ENCODE measurements at regions not wholly inside any gene's neighbourhood (a gene's known extent, or its start where the extent isn't known, plus 50 kb on each side); places are given as distances from the start of the nearest gene placed in this dataset.
"Not testable (repeated sequence)": the region's sequence is repeated elsewhere in the genome, so short reads cannot be mapped to it uniquely, and the experiment has no call there.

DNA sequence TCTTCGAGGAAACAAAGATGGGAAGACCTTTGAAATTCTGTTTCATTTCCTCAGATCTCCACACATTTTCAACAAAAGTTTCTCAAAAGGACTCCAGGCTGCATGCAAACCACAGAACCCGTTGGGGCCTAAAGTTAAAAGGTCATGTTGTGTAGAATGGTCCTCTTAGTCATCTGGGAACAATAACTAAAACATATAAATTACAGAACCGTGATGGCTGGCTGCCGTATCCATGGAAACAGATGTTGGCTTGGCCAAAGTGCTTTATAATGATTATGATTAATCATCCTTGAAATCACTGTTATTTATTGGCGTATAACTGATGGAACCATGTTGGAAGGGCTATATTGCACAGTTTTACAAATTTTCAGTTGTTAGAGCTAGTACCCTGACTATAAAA is 182.8 kb upstream of the CRIM1 start:
- DNase-seq (ENCODE audit: low spot score) = no peak
- intact Hi-C loops (cut with DNase I) = no loop called here

DNA sequence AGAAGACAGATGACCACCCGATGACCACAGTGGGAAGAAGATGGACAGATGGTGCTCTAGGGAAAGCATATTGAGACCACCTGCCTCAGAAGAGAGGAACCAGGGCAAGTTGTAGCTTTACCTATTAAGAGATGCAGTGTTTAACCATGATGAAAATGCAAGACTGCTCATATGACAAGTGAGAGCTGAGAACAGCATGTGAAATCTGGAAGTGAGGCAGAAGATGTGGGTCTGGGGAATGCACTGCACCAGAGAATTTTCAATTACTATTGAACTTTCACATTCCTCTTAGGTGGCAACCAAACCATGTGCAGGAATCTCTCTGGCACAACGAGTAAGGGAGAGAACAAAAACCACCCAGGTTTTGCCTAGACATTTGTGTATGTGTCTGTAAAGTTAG is 184.8 kb upstream of the CRIM1 start:
- intact Hi-C loops (cut with DNase I) = no loop called here
- no peak for DNase-seq (ENCODE audit: low spot score)

DNA sequence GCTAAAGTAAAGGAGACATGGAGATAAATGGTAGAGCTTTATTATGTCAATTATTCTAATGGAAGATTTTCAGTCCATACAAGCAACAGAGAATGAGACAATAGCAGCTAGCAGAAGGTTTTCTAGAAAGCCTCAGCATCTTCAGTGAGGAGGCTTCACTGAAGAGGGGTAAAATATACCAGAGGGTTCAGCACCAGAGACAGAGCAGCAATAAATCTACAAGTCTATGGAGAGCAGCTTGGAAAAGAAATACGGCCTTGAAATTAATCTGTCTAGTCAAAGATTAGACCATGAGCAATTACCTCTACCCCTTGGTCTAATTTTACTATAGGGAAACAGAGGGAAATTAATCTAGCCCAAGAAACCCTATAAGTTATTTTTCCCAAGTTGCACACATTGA is 185.7 kb upstream of the CRIM1 start:
- no peak for DNase-seq (ENCODE audit: low spot score)
- intact Hi-C loops (cut with DNase I) = no loop called here

DNA sequence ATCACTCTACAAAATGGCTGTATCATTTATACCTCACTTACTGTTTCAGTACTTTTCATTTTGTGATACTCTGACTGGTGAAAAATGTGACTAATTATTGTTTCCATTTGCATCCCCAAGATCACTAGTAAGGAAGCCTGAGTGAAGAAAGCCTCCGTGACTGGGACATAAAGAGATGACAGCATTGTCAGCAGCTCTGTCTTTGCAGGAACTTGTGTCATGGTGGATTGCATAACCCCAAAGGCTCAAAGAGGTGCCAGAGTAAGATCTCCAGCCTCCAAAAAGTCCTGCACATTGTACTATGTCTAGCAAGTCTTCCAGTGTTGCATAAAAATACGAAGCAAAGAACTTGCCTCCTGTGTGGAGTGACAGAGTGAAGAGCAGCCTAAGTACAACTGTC is 187.5 kb upstream of the CRIM1 start:
- intact Hi-C loops (cut with DNase I) = no loop called here
- DNase-seq (ENCODE audit: low spot score) = no peak

DNA sequence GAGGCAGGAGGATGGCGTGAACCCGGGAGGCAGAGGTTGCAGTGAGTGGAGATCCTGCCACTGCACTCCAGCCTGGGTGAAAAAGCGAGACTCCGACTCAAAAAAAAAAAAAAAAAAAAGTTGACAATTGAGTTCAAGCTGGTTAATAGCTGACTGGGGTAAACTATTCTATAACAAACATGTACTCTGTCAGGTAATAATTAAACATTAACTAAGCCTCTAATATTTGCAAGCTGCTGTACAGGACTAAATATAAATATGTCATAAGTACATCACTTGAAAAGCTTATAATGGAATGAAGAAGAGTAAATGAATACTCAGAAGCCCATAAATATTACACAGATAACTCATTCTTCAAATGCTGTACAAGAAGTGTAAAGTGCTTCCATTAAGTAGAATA is 190.4 kb upstream of the CRIM1 start:
- no peak for DNase-seq (ENCODE audit: low spot score)
- intact Hi-C loops (cut with DNase I) = no loop called here

DNA sequence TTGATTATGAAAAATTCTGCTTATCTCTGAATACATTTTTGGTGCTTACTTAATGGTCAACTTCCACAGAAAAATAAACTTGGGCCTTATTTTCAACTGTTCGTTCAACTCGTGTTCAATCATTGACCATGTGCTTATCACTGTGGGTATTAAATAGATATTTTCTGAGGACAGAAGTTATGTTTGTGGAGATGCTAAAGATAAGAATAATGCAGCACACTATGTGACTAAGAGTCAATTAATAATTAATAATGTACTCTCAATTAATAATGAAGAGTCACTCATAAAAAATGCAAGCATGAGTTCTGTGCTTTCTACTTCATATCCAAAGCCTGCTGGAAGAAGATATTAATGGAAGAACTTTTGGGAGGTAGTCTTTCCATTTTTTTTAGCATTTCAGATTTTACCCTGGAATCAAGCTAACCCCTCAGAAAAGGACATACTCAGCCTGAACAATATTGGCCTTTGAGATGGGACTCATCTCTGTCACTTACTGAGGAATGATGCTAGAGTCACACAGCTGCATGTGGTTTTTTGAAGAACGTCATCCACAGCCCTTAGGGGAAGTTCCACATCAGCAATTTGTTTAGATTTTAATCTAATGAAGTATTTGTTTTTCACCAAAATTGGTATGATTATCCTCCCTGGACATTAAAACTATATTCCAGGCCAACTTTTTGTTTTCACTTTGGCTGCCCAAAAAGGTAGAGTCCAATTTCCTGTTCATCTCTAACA is 191.9 kb upstream of the CRIM1 start:
- no peak for DNase-seq (ENCODE audit: low spot score)
- intact Hi-C loops (cut with DNase I) = no loop called here

DNA sequence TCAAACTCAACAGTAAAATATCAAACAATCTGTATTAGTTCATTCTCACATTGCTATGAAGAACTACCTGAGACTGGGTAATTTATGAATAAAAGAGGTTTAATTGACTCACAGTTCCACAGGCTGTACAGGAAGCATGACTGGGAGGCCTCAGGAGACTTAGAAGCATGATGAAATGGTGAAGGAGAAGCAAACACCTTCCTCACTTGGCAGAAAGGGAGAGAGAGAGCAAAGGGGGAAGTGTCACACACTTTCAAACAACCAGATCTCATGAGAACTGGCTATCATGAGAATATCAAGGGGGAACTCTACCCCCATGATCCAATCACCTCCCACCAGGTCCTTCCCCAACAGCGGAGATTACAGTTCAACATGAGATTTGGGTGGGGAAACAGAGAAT is 198.5 kb upstream of the CRIM1 start:
- DNase-seq (ENCODE audit: low spot score); intact Hi-C loops (cut with DNase I): not testable (repeated sequence)

DNA sequence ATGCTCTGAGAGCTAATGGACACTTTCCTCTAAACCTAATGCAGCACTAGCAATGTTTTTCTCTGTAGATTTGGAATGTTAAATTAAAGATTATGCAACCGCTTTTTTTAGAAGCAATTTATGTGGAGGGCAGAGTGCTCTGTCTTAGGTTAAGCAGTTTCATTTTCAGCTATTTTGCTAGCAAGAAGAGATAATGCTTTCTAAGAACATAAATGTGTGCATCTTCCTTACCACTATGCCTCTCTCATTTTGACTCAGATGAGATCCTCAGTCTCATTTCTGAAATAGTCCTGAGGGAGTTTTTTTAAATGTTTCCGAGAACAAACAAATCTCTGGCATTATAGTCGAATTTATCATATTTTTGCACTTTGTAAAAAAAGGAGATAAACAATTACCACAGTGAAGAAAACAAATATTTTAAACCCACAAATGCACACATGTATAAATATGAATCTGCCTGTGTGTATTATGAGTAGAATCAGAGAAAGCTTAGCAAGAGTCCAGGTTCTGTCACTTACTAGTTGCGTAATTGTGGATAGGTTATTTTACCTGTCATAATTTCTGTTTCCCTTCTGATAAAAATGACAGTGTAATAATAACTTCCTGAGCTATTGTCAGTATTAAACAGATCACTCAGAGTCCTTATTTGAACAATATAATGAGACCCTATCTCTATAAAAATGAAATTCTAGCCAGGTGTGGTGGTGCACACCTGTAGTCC is 207.7 kb upstream of the CRIM1 start:
- intact Hi-C loops (cut with DNase I) = no loop called here
- DNase-seq (ENCODE audit: low spot score) = no peak

DNA sequence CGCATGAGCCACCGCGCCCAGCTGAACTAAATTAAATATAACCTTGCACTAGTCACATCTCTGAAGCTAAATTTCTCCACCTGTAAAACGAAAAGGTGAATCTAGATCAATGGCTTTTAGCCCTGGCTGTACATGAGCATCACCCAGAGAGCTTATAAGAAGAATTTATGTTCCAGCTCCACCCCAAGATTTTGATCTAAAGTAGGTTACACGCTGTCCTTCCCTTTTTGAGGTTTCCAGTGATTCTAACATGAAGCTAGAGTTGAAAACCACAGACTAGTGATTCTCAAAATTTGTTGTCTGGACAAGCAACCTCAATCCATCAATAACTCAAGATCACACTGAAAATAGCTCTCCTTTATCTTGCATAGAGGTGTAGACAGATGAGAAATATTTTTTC is 208.8 kb upstream of the CRIM1 start:
- DNase-seq (ENCODE audit: low spot score) = no peak

DNA sequence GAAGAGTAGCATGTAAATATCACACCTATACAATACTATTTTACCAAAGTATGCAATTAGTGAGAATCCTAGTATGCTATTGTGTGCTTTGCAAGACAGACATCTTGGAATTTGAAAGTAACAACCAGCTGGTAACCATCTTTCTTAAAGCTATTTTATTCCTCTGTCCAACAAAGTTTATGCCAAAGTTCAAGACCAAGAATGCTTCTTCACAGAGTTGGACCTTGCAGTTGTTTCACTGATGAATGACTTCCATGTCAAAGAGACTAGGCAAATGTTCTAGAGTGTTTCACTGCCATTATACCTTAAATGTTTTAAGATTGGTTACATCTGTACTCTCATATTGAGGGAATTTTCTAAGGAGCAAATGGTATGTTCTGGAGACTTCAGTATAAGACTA is 215.2 kb upstream of the CRIM1 start:
- DNase-seq (ENCODE audit: low spot score) = no peak
- intact Hi-C loops (cut with DNase I) = no loop called here

More for the DNA sequence above, 208.8 kb upstream of the CRIM1 start:
- intact Hi-C loops (cut with DNase I) = no loop called here

DNA sequence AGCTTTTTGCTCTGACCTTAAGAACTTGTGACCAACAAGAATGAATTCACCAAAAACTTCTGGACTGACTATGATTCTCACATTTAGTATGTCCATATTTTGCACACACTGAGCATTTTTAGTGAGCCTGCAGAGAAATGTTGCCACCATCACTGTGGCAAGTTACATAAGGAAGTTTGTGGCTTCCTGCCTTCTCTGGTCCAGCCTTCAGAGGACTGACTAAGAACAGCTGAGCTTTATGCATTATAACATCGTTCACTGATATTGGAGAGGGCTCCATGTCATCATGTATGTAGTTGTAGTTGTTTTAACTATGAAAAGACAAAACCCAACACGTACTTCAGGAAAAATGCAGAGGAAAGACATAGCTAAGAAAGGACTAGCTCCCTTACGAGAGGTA is 218.0 kb upstream of the CRIM1 start:
- no peak for DNase-seq (ENCODE audit: low spot score)
- intact Hi-C loops (cut with DNase I) = no loop called here

DNA sequence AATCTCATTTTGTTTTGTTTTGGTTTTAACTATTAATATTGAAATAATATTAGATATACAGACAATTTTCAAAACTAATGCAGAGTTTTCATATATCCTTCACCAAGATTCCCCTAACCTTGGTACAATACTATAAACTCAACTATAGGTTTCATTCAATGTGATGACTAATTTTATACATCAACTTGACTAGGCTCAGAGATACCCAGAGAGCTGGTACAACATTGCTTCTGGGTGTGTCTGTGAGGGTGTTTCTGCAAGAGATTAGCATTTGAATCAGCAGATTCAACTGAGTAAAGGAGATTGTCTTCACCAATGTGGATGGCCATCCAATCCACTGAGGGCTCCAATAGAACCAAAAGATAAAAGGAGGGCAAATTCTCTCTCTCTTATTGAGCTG is 221.3 kb upstream of the CRIM1 start:
- no peak for DNase-seq (ENCODE audit: low spot score)
- intact Hi-C loops (cut with DNase I) = no loop called here

DNA sequence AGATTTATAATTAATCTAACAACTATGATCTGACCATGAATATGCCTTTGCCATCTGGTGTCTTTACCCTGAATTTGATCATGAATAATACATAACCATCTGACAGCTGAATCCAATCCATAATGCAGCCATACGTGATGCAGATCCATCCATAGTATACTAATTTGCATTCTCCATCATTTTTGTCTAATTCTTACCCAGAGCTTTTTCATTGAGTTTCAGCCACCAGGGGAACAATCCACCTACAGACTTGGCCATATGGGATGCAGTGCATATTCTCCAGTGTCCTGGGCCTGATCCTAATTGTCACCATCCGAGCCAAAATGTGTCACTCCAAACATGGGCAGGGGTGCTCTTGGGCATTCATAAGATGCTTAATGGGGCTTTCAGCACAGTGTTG is 227.2 kb upstream of the CRIM1 start:
- intact Hi-C loops (cut with DNase I) = no loop called here
- DNase-seq (ENCODE audit: low spot score) = no peak

DNA sequence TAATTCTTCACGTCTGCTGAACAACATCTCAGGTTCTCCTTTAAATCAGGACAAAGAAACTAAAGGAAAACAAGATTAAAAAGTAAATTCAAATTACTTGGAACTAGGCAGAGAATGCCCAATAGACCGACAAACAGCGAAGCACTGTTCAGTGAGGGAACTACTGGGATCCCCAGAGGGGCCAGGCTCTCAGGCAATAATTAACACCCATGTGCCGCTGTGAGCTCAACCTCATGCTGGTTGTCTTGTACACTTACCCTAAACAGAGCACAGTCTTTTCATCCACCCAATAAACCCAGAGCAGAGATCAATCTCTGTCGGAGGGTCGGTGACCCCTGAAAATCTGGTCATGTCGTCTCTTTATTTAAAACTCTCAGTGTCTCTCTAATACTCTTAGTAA is 229.9 kb upstream of the CRIM1 start:
- no peak for DNase-seq (ENCODE audit: low spot score)
- intact Hi-C loops (cut with DNase I) = no loop called here

DNA sequence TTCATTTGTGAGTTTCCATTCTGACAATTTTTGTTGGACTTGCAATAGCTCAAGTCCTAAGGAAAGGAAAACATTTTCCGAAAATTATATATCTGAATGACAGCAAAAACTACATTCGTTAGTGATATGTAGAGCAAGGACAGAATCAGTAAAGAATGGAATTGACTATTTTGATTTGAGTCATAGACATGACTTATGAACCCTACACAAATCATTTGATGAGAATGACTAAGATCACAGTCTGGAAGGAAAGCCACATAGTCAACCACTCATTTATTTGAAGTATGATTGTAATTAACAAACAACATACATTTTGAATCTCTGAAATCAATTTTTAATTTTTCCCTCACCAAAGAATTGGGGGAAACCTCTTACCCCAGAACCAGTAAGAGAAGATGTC is 231.6 kb upstream of the CRIM1 start:
- intact Hi-C loops (cut with DNase I) = no loop called here
- no peak for DNase-seq (ENCODE audit: low spot score)

DNA sequence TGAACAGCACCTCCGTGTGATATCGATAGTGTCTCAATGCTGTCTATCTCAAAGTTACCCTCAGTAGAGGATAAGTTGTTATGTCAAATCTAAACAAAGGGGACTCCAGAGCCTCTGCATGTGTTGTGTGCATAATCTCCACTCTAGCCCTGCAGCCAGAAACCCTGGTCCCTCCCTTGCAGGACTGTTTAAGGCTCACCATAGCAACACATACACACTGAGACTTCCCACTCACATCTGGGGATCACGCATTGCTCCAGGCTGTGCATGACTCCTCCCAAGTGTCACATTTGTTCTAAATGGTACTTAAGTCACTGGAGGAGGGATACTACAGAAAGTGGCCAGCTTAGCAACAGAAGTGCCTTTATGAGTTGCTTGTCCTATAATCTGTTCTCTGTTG is 258.6 kb upstream of the CRIM1 start:
- intact Hi-C loops (cut with DNase I) = no loop called here
- DNase-seq (ENCODE audit: low spot score) = no peak

DNA sequence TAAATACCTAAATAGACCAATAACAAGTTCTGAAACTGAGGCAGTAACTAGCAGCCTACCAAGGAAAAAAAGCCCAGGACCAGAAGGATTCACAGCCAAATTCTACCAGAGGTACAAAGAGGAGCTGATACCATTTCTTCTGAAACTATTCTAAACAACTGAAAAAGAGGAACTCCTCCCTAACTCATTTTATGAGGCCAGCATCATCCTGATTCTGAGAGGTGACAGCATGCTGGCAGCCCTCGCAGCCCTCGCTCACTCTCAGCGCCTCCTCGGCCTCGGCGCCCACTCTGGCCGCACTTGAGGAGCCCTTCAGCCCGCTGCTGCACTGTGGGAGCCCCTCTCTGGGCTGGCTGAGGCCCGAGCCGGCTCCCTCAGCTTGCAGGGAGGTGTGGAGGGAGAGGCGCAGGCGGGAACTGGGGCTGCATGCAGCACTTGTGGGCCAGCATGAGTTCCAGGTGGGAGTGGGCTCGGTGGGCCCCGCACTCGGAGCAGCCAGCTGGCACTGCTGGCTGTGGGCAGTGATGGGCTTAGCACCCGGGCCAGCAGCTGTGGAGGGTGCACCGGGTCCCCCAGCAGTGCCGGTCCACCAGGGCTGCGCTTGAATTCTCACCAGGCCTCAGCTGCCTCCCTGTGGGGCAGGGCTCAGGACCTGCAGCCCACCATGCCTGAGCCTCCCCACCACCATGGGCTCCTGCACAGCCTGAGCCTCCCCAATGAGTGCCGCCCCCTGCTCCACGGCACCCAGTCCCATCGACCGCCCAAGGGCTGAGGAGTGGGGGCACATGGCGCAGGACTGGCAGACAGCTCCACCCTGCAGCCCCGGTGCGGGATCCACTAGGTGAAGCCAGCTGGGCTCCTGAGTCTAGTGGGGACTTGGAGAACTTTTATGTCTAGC is 263.5 kb upstream of the CRIM1 start:
- intact Hi-C loops (cut with DNase I) = not testable (repeated sequence)

DNA sequence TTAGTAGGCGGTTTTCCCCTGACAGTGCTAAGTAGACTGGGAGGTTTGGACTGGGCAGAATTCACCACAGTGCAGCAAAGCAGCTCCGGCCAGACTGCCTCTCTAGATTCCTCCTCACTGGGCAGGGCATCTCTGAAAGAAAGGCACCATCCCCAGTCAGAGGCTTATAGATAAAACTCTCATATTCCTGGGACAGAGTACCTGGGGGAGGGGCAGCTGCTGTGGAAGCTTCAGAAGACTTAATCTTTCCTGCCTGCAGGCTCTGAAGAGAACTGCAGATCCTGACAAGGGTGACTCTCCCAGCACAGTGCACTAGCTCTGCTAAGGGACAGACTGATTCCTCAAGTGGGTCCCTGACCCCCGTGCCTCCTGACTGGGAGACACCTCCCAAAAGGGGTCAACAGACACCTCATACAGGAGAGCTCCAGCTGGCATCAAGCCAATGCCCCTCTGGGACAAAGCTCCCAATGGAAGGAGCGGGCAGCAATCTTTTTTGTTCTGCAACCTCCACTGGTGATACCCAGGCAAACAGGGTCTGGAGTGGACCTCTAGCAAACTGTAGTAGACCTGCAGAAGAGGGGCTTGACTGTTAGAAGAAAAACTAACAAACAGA is 266.8 kb upstream of the CRIM1 start:
- intact Hi-C loops (cut with DNase I) = no loop called here
- no peak for DNase-seq (ENCODE audit: low spot score)

More for the DNA sequence above, 263.5 kb upstream of the CRIM1 start:
- not testable (repeated sequence) for DNase-seq (ENCODE audit: low spot score)

DNA sequence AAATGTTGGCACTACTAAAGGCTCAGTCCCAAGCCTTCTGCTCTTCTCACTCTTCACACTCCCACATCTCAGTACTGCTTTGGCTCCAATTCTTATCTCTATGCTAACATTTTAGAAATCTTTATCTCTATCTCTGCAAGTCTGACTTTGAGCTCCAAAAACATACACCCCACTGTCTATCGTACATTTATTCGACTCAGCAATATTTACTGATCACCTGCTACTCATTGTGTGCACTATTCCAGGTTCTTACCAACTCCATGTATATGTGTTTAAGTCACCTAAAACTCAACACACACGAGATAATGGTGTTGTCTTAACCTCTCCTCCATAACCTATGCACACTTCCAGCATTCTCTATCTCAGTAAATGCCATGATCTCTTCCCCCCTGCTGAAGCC is 268.2 kb upstream of the CRIM1 start:
- no peak for DNase-seq (ENCODE audit: low spot score)
- intact Hi-C loops (cut with DNase I) = no loop called here

DNA sequence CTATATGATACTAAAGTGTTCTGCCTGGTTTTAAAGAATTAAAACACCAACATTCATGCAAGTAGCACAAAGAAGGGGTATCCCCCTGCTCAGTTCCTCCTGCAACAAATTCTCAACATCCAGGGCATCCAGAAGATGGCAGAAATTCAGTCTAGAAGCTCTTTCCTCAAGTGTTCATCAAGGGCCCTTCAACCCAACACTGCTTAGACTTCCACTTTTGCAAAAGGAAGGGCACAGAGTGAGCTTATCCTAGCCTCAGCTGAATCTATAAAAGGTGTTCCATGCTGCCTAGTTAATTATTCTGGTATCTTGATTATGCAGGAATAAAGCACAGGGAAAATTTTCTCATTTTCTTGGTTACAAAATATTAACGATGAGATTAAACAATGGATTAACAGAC is 275.8 kb upstream of the CRIM1 start:
- intact Hi-C loops (cut with DNase I) = no loop called here
- no peak for DNase-seq (ENCODE audit: low spot score)

Measured in cardiac septum (tissue), 1 donor.